ENCODE measurements at regions not wholly inside any gene's neighbourhood (a gene's known extent, or its start where the extent isn't known, plus 50 kb on each side); places are given as distances from the start of the nearest gene placed in this dataset.

- no peaks in the 10 kb centered on the region for H3K27me3 ChIP-seq
- DNase-seq (no peak), ATAC-seq (no peak)
- intact Hi-C loops (cut with DNase I; ENCODE audit: low total_unique reads), result no loop called here
- H3K4me3 ChIP-seq, result no peak overlapping the region
- H3K4me1 ChIP-seq, result no peaks in the 10 kb centered on the region
- in situ Hi-C loops (cut with MboI; ENCODE audit: low sequenced_read_pairs in 4 of 4), result no loop called here
- no peaks in the 10 kb centered on the region for H3K9me3 ChIP-seq
- no peak overlapping the region for H3K27ac ChIP-seq
- no peaks in the 10 kb centered on the region for H3K36me3 ChIP-seq
- TF ChIP-seq POLR2A (IDR thresholded peaks at IDR 0.05) (no peak), CTCF (IDR thresholded peaks at IDR 0.05 in 4 of 5, conservative IDR thresholded peaks at IDR 0.05 in 1 of 5) (no peak)
Observed at GRCh38 chr9:81125446-81126092, 563.8 kb downstream of the TLE1 start.

GRCh38 chr9:81123526-81123925, 565.8 kb downstream of the TLE1 start:
- intact Hi-C loops (cut with DNase I; ENCODE audit: low total_unique reads) (no loop called here), in situ Hi-C loops (cut with MboI; ENCODE audit: low sequenced_read_pairs in 4 of 4) (no loop called here)
- DNase-seq (no peak), ATAC-seq (no peak)
- TF ChIP-seq POLR2A (IDR thresholded peaks at IDR 0.05), result no peak
- no peak for TF ChIP-seq CTCF (IDR thresholded peaks at IDR 0.05 in 4 of 5, conservative IDR thresholded peaks at IDR 0.05 in 1 of 5)
- no peak overlapping the region for H3K27ac ChIP-seq
- H3K36me3 ChIP-seq, result no peaks in the 10 kb centered on the region
- H3K9me3 ChIP-seq, result no peaks in the 10 kb centered on the region
- no peaks in the 10 kb centered on the region for H3K27me3 ChIP-seq
- no peaks in the 10 kb centered on the region for H3K4me1 ChIP-seq
- H3K4me3 ChIP-seq, result no peak overlapping the region

GRCh38 chr9:81122749-81123148, 566.6 kb downstream of the TLE1 start:
- intact Hi-C loops (cut with DNase I; ENCODE audit: low total_unique reads) (no loop called here), in situ Hi-C loops (cut with MboI; ENCODE audit: low sequenced_read_pairs in 4 of 4) (no loop called here)
- Histone ChIP-seq H3K4me3 (no peak overlapping the region), H3K9me3 (no peaks in the 10 kb centered on the region), H3K27ac (no peak overlapping the region), H3K4me1 (no peaks in the 10 kb centered on the region), H3K27me3 (no peaks in the 10 kb centered on the region), H3K36me3 (no peaks in the 10 kb centered on the region)
- no peak for TF ChIP-seq CTCF (IDR thresholded peaks at IDR 0.05 in 4 of 5, conservative IDR thresholded peaks at IDR 0.05 in 1 of 5)
- no peak for TF ChIP-seq POLR2A (IDR thresholded peaks at IDR 0.05)
- no peak for ATAC-seq
- no peak for DNase-seq

- no peak for TF ChIP-seq CTCF (IDR thresholded peaks at IDR 0.05 in 4 of 5, conservative IDR thresholded peaks at IDR 0.05 in 1 of 5)
- TF ChIP-seq POLR2A (IDR thresholded peaks at IDR 0.05), result no peak
- Histone ChIP-seq H3K36me3 (no peaks in the 10 kb centered on the region), H3K27ac (no peak overlapping the region), H3K9me3 (no peaks in the 10 kb centered on the region), H3K27me3 (no peaks in the 10 kb centered on the region), H3K4me1 (no peaks in the 10 kb centered on the region), H3K4me3 (no peak overlapping the region)
- in situ Hi-C loops (cut with MboI; ENCODE audit: low sequenced_read_pairs in 4 of 4), result no loop called here
- no peak for DNase-seq
- intact Hi-C loops (cut with DNase I; ENCODE audit: low total_unique reads), result no loop called here
- ATAC-seq, result no peak
Observed at GRCh38 chr9:81119591-81119990, 569.8 kb downstream of the TLE1 start.

- Histone ChIP-seq H3K4me1 (no peaks in the 10 kb centered on the region), H3K9me3 (no peaks in the 10 kb centered on the region), H3K36me3 (no peaks in the 10 kb centered on the region), H3K4me3 (no peak overlapping the region), H3K27ac (no peak overlapping the region), H3K27me3 (no peaks in the 10 kb centered on the region)
- TF ChIP-seq POLR2A (IDR thresholded peaks at IDR 0.05), result no peak
- TF ChIP-seq CTCF (IDR thresholded peaks at IDR 0.05 in 4 of 5, conservative IDR thresholded peaks at IDR 0.05 in 1 of 5), result no peak
- DNase-seq, result no peak
- intact Hi-C loops (cut with DNase I; ENCODE audit: low total_unique reads) (no loop called here), in situ Hi-C loops (cut with MboI; ENCODE audit: low sequenced_read_pairs in 4 of 4) (no loop called here)
- ATAC-seq, result no peak
Observed at GRCh38 chr9:81118416-81118815, 570.9 kb downstream of the TLE1 start.
